Fibroblast of lung (primary cell): ENCODE measurements at regions not wholly inside any gene's neighbourhood (a gene's known extent, or its start where the extent isn't known, plus 50 kb on each side); places are given as distances from the start of the nearest gene placed in this dataset.

ENCODE experiments used
- EZH2 ChIP-seq: IDR thresholded peaks from 2 replicates; pipeline ENCODE4 v1.5.1; 2012; ENCODE audit warnings: low read length, control low read depth, mild to moderate bottlenecking; ENCODE audit errors: missing control alignments
- TF ChIP-seq, protein P1 (sequence below), 2 donors: IDR thresholded peaks in 1 of 2; conservative IDR thresholded peaks in 1 of 2; 1 replicate in 1 of 2; 2 replicates in 1 of 2; pipeline ENCODE4 v1.5.1; 2011 to 2012; ENCODE audit warnings: low read length in 2 of 2, control low read depth in 1 of 2, inconsistent platforms in 1 of 2, low read depth in 1 of 2, mild to moderate bottlenecking in 1 of 2

GRCh38 chr9:103627731-103628130, 466.4 kb upstream of the SMC2 start:
- TF ChIP-seq, protein P1, sequence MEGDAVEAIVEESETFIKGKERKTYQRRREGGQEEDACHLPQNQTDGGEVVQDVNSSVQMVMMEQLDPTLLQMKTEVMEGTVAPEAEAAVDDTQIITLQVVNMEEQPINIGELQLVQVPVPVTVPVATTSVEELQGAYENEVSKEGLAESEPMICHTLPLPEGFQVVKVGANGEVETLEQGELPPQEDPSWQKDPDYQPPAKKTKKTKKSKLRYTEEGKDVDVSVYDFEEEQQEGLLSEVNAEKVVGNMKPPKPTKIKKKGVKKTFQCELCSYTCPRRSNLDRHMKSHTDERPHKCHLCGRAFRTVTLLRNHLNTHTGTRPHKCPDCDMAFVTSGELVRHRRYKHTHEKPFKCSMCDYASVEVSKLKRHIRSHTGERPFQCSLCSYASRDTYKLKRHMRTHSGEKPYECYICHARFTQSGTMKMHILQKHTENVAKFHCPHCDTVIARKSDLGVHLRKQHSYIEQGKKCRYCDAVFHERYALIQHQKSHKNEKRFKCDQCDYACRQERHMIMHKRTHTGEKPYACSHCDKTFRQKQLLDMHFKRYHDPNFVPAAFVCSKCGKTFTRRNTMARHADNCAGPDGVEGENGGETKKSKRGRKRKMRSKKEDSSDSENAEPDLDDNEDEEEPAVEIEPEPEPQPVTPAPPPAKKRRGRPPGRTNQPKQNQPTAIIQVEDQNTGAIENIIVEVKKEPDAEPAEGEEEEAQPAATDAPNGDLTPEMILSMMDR (conservative IDR thresholded peaks at IDR 0.05 in 1 of 2, IDR thresholded peaks at IDR 0.05 in 1 of 2; ENCODE audit: low read depth in 1 of 2, low read length in 2 of 2): no peak
- no peak for TF ChIP-seq EZH2
